Esophagus squamous epithelium (tissue), 4 donors: ENCODE measurements at regions not wholly inside any gene's neighbourhood (a gene's known extent, or its start where the extent isn't known, plus 50 kb on each side); places are given as distances from the start of the nearest gene placed in this dataset.

ENCODE experiments used
- CTCF ChIP-seq, 6 experiments: fragments of 450-650 bp in 4 of 6; fragments of 200-600 bp in 2 of 6; sonication (generic) in 2 of 6; IDR thresholded peaks; one replicate each; pipeline ENCODE4 v1.5.1; 2016 to 2019; ENCODE audit warnings: antibody characterized with exemption in 6 of 6, mild to moderate bottlenecking in 4 of 6, moderate library complexity in 4 of 6
- POLR2A ChIP-seq, 4 donors: fragments of 450-650 bp; IDR thresholded peaks; one replicate each; pipeline ENCODE4 v1.6.1; 2017; ENCODE audit warnings: antibody characterized with exemption in 4 of 4, mild to moderate bottlenecking in 4 of 4, moderate library complexity in 3 of 4

GRCh38 chr1:229183588-229183987, 87.3 kb upstream of the RAB4A start:
- no peak for TF ChIP-seq CTCF (IDR thresholded peaks at IDR 0.05)
- TF ChIP-seq POLR2A (IDR thresholded peaks at IDR 0.05): no peak
